HG02588 (cell line): ENCODE measurements at regions not wholly inside any gene's neighbourhood (a gene's known extent, or its start where the extent isn't known, plus 50 kb on each side); places are given as distances from the start of the nearest gene placed in this dataset.
"Not testable (repeated sequence)": the region's sequence is repeated elsewhere in the genome, so short reads cannot be mapped to it uniquely, and the experiment has no call there.

ENCODE experiments used
- ATAC-seq: cut with Tn5 transposase; IDR thresholded peaks from one replicate; pipeline ENCODE4 v1.9.1; 2021; ENCODE audit warnings: mild to moderate bottlenecking, moderate library complexity; ENCODE audit not compliant: unreplicated experiment

GRCh38 chr2:88913280-88913679 lies 221.8 kb downstream of the RPIA start:
- no peak for ATAC-seq

DNA sequence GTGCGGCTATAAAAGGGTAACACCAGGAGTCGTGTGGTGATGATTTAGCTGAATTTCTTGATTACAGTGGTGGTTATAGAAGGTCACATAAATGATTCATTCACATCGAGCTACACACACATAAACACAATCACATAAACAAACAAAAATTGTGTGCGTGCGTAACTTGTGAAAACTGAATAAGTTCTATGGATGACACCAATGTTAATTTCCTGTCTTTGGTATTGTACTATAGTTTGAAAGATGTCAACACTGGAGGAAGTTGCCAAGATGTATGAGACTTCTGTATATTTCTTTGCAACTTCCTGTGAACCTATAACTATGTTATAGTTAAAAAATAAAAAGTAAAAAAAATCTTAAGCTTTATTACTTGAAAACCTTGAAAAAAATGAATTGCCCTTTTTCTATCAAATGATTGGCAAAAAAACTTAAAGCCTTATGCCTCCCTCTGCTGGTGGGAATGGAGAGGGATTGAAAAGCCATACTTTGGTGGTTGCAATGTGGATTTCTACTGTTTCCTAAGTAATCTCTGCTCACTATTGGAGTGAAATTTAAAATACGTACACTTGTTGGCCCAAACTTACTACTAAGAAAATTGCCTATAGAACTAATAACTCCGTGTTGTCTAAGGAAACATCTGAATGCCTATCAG lies 227.7 kb downstream of the RPIA start:
- no peak for ATAC-seq

GRCh38 chr2:88920399-88920798 lies 228.9 kb downstream of the RPIA start:
- ATAC-seq: not testable (repeated sequence)

- ATAC-seq: no peak
Observed at GRCh38 chr2:88924533-88924932, 233.1 kb downstream of the RPIA start.

DNA sequence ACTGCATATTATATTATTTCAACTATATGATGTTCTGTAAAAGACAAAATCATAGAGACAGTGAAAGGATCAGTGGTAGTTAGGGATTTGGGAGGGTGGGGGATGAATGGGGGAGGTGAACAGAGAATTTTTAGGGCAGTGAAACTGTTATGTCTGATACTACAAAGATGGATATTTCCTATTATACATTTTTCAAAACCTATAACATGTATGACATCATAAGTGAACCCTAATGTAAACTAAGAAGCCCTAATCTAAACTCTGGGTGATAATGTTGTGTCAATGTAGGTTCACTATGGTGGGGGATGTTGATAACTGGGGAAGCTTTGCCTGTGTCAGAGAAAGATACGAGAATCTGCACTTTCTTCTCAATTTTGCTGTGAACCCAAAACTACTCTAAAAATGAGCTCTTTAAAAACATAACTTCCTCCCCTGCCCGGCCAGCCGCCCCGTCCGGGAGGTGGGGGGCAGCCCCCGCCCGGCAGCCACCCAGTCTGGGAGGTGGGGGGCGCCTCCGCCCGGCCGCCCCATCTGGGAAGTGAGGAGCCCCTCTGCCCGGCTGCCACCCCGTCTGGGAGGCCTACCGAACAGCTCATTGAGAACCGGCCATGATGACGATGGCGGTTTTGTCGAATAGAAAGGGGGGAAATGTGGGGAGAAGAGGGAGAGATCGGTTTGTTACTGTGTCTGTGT lies 234.4 kb downstream of the RPIA start:
- ATAC-seq: no peak

DNA sequence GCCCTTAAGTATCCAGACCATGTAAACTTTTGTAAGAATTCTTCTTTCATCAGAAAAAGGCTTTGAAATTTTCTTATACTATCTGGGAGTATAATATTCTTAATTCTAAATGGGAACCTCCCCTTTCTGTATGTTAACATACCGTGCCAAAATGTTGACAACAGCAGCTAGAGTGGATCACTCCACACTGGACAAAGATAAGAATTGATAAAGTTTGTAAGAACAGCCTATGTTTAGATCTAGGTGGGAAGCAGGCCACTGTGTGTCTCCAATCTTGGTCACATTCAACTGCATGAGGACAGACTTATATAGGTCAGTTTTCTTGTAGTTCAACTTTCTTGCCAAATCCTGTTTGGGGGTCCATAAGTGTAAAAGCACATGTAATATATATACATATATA lies 235.7 kb downstream of the RPIA start:
- ATAC-seq: no peak

GRCh38 chr2:88930659-88931058 lies 239.2 kb downstream of the RPIA start:
- ATAC-seq: no peak

DNA sequence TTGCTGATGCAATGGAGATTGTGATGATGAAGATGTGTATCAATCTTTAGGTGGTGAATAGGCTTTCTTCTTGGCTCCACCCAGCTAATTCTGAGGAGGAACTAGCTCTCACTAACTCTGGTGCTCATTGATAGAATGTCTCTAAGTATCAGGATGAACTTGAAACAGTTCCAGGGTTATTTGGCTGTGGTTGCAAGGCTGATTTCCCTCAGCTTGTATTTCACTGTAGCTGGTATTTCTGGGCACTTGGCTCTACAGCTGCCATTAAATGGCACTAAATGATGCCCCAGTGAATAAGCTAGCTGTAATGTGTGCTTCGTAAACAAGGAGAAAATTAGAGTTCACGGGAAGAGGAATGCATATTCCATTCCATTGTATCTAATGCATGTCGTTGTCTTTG lies 241.2 kb downstream of the RPIA start:
- ATAC-seq: no peak

DNA sequence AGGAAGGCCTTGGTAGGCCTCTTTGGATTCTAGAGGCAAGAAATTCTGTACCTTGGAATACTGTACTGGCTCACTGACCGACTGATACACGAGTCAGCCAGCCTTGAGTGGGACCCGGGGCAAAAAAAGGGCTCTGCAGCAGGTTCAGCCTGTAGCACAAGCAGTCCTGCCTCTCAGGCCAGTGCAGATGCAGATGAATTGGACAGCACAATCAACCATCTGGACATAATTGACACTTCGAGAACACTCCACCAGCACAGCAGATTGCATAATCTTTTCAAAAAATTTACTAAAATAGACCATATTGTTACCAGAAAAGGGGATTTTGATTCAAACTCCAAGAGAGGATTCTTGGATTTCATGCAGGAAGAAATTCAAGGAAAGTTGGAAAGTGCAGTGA lies 241.6 kb downstream of the RPIA start:
- ATAC-seq: no peak

- ATAC-seq: no peak
Observed at GRCh38 chr2:88933980-88934379, 242.5 kb downstream of the RPIA start.

DNA sequence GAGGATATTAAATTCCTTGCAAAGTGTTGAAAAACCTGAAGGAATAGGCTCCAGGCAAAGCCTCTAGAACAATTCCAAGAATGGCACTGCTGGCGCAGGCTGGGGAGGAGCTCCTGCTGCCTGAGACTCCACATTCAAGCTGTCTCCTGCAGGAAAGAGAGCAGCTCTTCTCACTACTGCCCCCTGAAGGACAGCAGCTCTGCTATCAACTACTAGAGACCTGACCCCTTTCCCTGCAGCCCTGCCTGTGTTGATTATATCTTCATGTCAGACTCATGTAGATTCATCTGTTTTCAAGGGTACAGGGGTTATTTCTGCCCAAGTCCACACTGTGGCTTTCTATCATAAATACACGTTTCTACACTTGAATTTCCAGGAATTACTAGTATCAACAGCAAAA lies 249.7 kb downstream of the RPIA start:
- not testable (repeated sequence) for ATAC-seq

DNA sequence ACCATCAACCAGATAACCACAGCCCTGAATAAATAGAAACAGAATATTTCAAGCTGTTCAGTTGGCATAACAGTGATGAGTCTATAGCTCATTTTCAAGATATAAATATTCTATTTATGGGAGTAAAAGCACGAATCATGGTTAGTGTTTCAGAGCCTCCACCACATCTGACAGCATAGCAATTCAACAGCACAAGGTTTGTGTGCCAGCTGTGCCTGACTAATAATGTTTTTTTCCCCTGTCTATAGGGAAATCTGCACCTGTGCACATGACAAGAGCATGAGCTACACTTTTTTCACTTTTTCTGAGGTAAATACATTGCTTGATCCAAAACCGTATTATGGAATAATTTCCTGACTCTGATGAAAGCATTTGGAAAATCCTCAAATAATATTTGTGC lies 251.3 kb downstream of the RPIA start:
- no peak for ATAC-seq

GRCh38 chr2:88949336-88949735 lies 257.9 kb downstream of the RPIA start:
- no peak for ATAC-seq

DNA sequence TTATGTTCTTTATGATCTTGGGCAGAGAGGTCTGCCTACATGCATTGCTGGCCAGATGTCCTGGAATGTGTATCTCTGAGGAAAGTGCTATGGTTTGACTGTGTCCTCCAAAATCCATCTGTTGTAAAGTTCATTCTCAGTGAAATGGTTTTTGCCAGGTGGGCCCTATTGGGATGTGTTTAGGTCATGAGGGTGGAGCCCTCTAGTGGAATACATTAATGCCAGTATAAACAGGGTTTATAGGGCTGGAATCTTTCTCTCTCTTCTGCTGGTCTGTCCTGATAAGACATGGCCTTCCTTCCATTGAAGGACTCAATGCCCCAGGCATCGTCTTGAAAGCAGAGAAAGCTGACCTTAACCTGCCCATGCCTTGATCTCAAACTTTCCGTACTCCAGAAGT lies 258.5 kb downstream of the RPIA start:
- ATAC-seq: no peak

GRCh38 chr2:88955607-88956006 lies 264.1 kb downstream of the RPIA start:
- ATAC-seq: no peak

DNA sequence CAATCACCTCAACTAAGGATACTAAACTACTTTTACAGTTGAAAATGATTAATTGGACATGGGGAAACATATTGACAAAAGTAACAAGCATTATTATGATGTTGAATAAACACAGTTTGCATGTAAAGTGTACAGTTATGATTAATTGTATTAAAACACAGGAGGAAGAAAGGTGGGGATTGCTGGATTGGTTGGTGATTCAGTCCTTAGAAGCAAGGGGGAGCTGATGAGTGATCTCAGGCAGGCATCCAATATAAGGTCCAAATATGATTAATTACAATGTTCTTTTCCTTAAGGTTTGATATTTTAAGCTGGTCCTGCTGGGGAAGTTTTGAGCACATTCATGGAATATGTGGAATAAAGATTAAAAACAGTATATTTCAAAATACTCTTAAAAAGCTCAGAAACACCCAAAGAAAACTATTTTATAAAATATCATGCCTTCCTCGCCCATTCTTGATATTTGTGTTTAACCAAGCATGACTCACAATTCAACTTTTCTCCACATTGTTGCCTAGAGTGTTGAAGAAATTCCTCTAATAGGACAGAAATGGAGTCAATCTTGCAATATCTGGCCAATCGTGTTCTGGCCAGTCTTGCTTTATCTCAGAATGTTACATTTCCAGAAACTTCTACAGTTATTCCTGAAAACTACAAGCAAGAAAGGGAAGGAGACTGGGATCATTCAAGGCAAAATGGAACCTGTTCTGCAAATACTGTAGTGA lies 268.2 kb downstream of the RPIA start:
- no peak for ATAC-seq

GRCh38 chr2:88961323-88961722 lies 269.9 kb downstream of the RPIA start:
- not testable (repeated sequence) for ATAC-seq

DNA sequence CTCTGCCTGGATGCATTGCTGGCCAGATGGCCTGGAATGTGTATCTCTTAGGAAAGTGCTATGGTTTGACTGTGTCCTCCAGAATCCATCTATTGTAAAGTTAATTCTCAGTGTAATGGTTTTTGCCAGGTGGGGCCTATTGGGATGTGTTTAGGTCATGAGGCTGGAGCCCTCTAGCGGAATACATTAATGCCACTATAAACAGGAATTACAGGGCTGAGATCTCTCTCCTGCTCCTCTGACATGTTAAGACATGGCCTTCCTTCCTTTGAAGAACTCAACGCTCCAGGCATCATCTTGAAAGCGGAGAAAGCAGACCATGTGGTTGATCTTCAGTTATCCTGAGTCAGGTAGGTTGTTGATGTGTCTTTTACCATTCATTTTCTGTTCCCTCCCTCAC lies 276.4 kb downstream of the RPIA start:
- no peak for ATAC-seq

GRCh38 chr2:88978011-88978410 lies 286.5 kb downstream of the RPIA start:
- ATAC-seq: not testable (repeated sequence)

DNA sequence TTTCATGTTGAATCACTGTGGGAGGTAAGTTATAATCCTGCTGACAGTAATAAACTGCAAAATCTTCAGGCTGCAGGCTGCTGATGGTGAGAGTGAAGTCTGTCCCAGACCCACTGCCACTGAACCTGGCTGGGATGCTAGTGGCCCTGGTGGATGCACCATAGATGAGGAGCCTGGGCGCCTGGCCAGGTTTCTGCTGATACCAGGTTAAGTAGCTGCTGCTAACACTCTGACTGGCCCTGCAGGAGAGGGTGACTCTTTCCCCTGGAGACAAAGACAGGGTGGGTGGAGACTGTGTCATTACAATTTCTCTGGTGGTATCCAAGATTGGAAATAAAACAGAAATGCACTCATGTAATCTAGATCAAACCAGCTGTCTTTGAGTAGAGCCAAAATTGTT lies 287.0 kb downstream of the RPIA start:
- ATAC-seq: not testable (repeated sequence)

DNA sequence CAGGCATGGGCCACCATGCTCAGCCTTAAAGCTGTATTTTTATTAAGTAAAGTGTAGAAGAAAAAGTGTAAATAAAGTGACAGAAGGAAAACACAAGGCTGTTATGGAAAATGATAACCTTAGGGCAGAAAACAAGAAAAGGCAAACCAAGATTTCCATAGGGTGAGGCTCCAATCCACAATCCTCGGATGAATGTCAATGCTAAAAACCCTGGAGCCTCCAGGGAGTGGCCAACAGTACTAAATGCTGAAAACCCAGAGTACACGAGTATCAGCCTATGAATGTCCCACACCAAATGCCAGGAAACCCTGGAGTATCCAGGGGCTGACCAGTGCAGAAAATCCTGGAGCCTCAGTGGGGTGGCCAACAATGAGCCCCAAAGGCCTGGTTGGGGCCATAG lies 292.6 kb downstream of the RPIA start:
- not testable (repeated sequence) for ATAC-seq

DNA sequence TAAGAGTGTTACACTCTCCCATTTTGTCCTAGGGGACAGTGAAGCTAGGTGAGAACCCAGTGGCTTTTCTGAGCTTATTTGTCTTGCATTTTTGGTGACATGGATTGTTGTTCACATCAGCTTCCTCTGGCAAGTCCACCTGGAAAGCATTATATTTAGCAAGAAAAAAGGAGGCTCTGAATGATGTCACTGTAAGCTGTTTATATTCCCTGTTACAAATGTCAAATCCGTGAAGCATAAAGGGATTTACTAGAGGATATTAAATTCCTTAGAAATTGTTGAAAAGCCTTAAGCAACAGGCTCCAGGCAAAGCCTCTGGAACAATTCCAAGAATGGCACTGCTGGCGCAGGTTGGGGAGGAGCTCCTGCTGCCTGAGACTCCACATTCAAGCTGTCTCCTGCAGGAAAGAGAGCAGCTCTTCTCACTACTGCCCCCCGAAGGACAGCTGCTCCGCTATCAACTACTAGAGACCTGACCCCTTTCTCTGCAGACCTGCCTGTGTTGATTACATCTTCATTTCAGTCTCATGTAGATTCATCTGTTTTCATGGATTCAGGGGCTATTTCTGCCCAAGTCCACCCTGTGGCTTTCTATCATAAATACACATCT lies 295.4 kb downstream of the RPIA start:
- ATAC-seq: not testable (repeated sequence)
